HCT116 (cell line): ENCODE measurements at regions not wholly inside any gene's neighbourhood (a gene's known extent, or its start where the extent isn't known, plus 50 kb on each side); places are given as distances from the start of the nearest gene placed in this dataset.

ENCODE experiments used
- ATAC-seq: fragments of 200-7000 bp; cut with Tn5 transposase; 2 replicates; pipeline ENCODE4 v1.9.1; 2020; ENCODE audit warnings: mild to moderate bottlenecking, moderate library complexity
- BruUV-seq: library from RNA; stranded (reverse); fragments of 400-500 nt; replicated peaks from 2 replicates; lab custom pipeline; 2021; lab: Mats Ljungman, UMichigan
- CTCF ChIA-PET: fragments of 300-600 bp; sonication (Branson Sonifier 250); formaldehyde crosslinking; loops from one replicate; lab custom pipeline; 2021; ENCODE audit warnings: antibody characterized with exemption; lab: Charles Lee
- POLR2A ChIA-PET: fragments of 300-600, 350-600 bp; sonication (Branson Sonifier 250); formaldehyde crosslinking; loops from one replicate; lab custom pipeline; 2021; ENCODE audit warnings: antibody characterized with exemption; lab: Charles Lee
- RAD21 ChIA-PET, 2 experiments: fragments of 300-600 bp; sonication (Branson Sonifier 250); formaldehyde crosslinking; loops; one replicate each; lab custom pipeline; 2023; ENCODE audit warnings: low total read pairs in 2 of 2; ENCODE audit not compliant: uncharacterized antibody in 2 of 2, unreplicated experiment in 2 of 2, low non-redundant PET in 1 of 2; lab: Charles Lee
- DNase-seq: peaks from one replicate; pipeline ENCODE4 v3.0.0-alpha.2; 2010; ENCODE audit warnings: low read depth, low spot score
- H2AFZ ChIP-seq: fragments of 200-600 bp; shearing (Covaris generic), sonication (generic); 2 replicates; pipeline ENCODE4 v1.6.1; 2017; ENCODE audit warnings: low read depth, mixed run types, mixed read lengths, antibody characterized with exemption, low read length; ENCODE audit not compliant: poor library complexity, severe bottlenecking
- H3K27ac ChIP-seq: 2 replicates; pipeline ENCODE4 v1.5.1; 2012; ENCODE audit warnings: low read depth, low read length
- H3K27me3 ChIP-seq: fragments of 200-600 bp; sonication (generic); 2 replicates; pipeline ENCODE4 v1.6.1; 2016; ENCODE audit warnings: mixed run types, low read length, mixed read lengths; ENCODE audit not compliant: insufficient read depth
- H3K36me3 ChIP-seq, 2 experiments: fragments of 200-500 bp in 1 of 2; fragments of 200-600 bp in 1 of 2; sonication (Bioruptor generic) in 1 of 2; sonication (generic) in 1 of 2; 2 replicates each; pipeline versions ENCODE4 v1.5.1 to v1.6.1; 2014 to 2016; ENCODE audit warnings: low read length in 2 of 2, inconsistent platforms in 1 of 2, mixed read lengths in 1 of 2, mixed run types in 1 of 2; ENCODE audit not compliant: insufficient read depth in 2 of 2, control insufficient read depth in 1 of 2
- H3K4me1 ChIP-seq, 2 experiments: fragments of 200-600 bp in 1 of 2; sonication (generic) in 1 of 2; 2 replicates each; pipeline versions ENCODE4 v1.5.1 to v1.6.1; 2012 to 2017; ENCODE audit warnings: low read length in 2 of 2, inconsistent platforms in 1 of 2, mild to moderate bottlenecking in 1 of 2, mixed read lengths in 1 of 2, mixed run types in 1 of 2, moderate library complexity in 1 of 2; ENCODE audit not compliant: insufficient read depth in 2 of 2, control insufficient read depth in 1 of 2
- H3K4me2 ChIP-seq: fragments of 200-600 bp; sonication (generic); 2 replicates; pipeline ENCODE4 v1.6.1; 2017; ENCODE audit warnings: mixed run types, low read length, mixed read lengths
- H3K4me3 ChIP-seq, 2 experiments: fragments of 200-600 bp in 1 of 2; sonication (generic) in 1 of 2; replicated peaks in 1 of 2; 2 replicates each; pipeline ENCODE4 v1.5.1; 2011 to 2016; ENCODE audit warnings: low read length in 2 of 2, control low read depth in 1 of 2, low read depth in 1 of 2, mild to moderate bottlenecking in 1 of 2, mixed read lengths in 1 of 2, mixed run types in 1 of 2
- H3K79me2 ChIP-seq: fragments of 200-600 bp; sonication (generic); 2 replicates; pipeline ENCODE4 v1.6.1; 2017; ENCODE audit warnings: mild to moderate bottlenecking, mixed run types, low read length, moderate library complexity, mixed read lengths; ENCODE audit not compliant: insufficient read depth
- H3K9ac ChIP-seq: fragments of 200-600 bp; sonication (generic); 2 replicates; pipeline ENCODE4 v1.6.1; 2016; ENCODE audit warnings: low read length, mixed read lengths
- H3K9me2 ChIP-seq: fragments of 200-600 bp; sonication (generic), shearing (Covaris generic); 2 replicates; pipeline ENCODE4 v1.6.1; 2017; ENCODE audit warnings: mixed run types, mild to moderate bottlenecking, moderate library complexity; ENCODE audit not compliant: insufficient read depth
- H3K9me3 ChIP-seq, 2 experiments: fragments of 200-500 bp in 1 of 2; fragments of 200-600 bp in 1 of 2; sonication (Bioruptor generic) in 1 of 2; sonication (generic) in 1 of 2; 2 replicates each; pipeline ENCODE4 v1.6.1; 2014 to 2017; ENCODE audit warnings: low read length in 2 of 2, mixed read lengths in 2 of 2, inconsistent platforms in 1 of 2, low read depth in 1 of 2, mild to moderate bottlenecking in 1 of 2, mixed run types in 1 of 2, moderate library complexity in 1 of 2; ENCODE audit not compliant: control insufficient read depth in 1 of 2, insufficient read depth in 1 of 2
- H4K20me1 ChIP-seq: fragments of 200-600 bp; sonication (generic), shearing (Covaris generic); 2 replicates; pipeline ENCODE4 v1.6.1; 2017; ENCODE audit warnings: mixed run types, mild to moderate bottlenecking, moderate library complexity; ENCODE audit not compliant: insufficient read depth
- CEBPB ChIP-seq: IDR thresholded peaks from 2 replicates; pipeline ENCODE4 v1.6.1; 2012; ENCODE audit warnings: low read depth
- EZH2 ChIP-seq: fragments of 200-600 bp; sonication (generic); IDR thresholded peaks from 2 replicates; pipeline ENCODE4 v1.6.1; 2017; ENCODE audit warnings: antibody characterized with exemption, mixed run types
- EZH2phosphoT487 ChIP-seq: fragments of 200-600 bp; IDR thresholded peaks from 2 replicates; pipeline ENCODE4 v1.6.1; 2018; ENCODE audit warnings: antibody characterized with exemption, borderline replicate concordance
- JUND ChIP-seq: IDR thresholded peaks from 2 replicates; pipeline ENCODE4 v1.6.1; 2012
- TCF7L2 ChIP-seq: IDR thresholded peaks from 2 replicates; pipeline ENCODE4 v1.7.0; 2011; ENCODE audit warnings: borderline replicate concordance, inconsistent platforms; ENCODE audit not compliant: insufficient read depth, insufficient read length; ENCODE audit errors: extremely low read depth
- YY1 ChIP-seq: IDR thresholded peaks from 2 replicates; pipeline ENCODE4 v1.6.1; 2011; ENCODE audit warnings: low read length, low read depth, moderate library complexity, mild to moderate bottlenecking; ENCODE audit not compliant: insufficient replicate concordance; ENCODE audit errors: extremely low read depth
- ZNF274 ChIP-seq: fragments of 200-500 bp; sonication (Bioruptor generic); IDR thresholded peaks from 2 replicates; pipeline ENCODE4 v1.6.1; 2014; ENCODE audit warnings: mild to moderate bottlenecking, low read depth, low read length, inconsistent platforms
- intact Hi-C: fragments of 100-400 bp; cut with micrococcal nuclease; formaldehyde crosslinking; loops from 2 replicates; pipeline ENCODE4 v1.10.0; 2022
- TF ChIP-seq, protein P1 (sequence below): IDR thresholded peaks from 2 replicates; pipeline ENCODE4 v1.6.1; 2011; ENCODE audit warnings: mild to moderate bottlenecking, low read length, moderate library complexity; ENCODE audit not compliant: insufficient replicate concordance; ENCODE audit errors: extremely low read depth
- TF ChIP-seq, protein P2 (sequence below), 3 experiments: fragments of 200-600 bp in 1 of 3; sonication (generic) in 1 of 3; IDR thresholded peaks in 2 of 3; conservative IDR thresholded peaks in 1 of 3; 2 replicates each; pipeline ENCODE4 v1.5.1; 2012 to 2017; ENCODE audit warnings: low read depth in 2 of 3, low read length in 2 of 3, antibody characterized with exemption in 1 of 3, borderline replicate concordance in 1 of 3, control low read depth in 1 of 3, mild to moderate bottlenecking in 1 of 3, mixed read lengths in 1 of 3, mixed run types in 1 of 3, moderate library complexity in 1 of 3; ENCODE audit not compliant: insufficient read depth in 1 of 3
- TF ChIP-seq, protein P3 (sequence below): IDR thresholded peaks from 2 replicates; pipeline ENCODE4 v1.6.1; 2012

DNA sequence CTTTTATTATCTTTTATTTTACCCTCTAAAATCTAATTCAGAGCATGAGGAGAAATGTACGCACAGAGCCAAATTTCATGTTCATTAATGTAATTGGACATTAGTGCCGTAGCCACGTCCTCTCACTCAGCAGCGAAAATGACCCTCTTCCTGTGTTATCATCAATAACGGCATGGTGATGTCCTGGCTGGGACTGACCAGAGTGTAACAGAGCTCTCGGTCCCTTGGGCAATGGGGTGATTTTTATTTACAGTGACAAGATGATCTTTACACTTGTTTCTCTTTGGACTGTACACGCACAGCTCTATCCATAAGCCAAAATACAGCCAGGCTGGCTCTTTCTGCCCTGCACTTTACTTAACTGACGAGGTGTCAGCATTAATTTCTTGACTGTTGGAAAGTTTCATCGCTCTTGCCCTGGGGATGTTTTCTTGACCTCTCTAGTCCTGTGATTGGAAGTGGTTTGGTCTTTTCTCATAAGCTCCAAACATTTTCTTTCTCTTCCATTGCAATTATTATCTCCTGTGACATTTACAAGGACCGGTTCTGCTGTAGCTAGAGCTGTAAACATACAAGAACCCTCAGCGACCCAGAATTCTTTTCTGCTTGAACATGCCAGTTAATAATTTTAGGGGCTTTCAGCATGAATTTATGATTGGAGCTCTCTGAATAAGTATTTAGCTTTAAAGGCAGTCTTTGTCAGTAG, 308.0 kb upstream of the PIK3C3 start:
- TF ChIP-seq, protein P1, sequence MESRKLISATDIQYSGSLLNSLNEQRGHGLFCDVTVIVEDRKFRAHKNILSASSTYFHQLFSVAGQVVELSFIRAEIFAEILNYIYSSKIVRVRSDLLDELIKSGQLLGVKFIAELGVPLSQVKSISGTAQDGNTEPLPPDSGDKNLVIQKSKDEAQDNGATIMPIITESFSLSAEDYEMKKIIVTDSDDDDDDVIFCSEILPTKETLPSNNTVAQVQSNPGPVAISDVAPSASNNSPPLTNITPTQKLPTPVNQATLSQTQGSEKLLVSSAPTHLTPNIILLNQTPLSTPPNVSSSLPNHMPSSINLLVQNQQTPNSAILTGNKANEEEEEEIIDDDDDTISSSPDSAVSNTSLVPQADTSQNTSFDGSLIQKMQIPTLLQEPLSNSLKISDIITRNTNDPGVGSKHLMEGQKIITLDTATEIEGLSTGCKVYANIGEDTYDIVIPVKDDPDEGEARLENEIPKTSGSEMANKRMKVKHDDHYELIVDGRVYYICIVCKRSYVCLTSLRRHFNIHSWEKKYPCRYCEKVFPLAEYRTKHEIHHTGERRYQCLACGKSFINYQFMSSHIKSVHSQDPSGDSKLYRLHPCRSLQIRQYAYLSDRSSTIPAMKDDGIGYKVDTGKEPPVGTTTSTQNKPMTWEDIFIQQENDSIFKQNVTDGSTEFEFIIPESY, result no peak
- H3K4me1 ChIP-seq, result no peaks in the 10 kb centered on the region
- no peaks in the 10 kb centered on the region for H4K20me1 ChIP-seq
- intact Hi-C loops, result no loop called here
- no peak overlapping the region for H3K9ac ChIP-seq
- no peaks in the 10 kb centered on the region for H3K36me3 ChIP-seq
- no peaks in the 10 kb centered on the region for H3K27me3 ChIP-seq
- POLR2A ChIA-PET, result no interaction called here
- no peaks in the 10 kb centered on the region for H3K79me2 ChIP-seq
- H3K9me3 ChIP-seq, result peaks cover 13 to 20% of the 10 kb centered on the region in 2 experiments; a peak in 2 of 4 replicates
- no peak overlapping the region for H2AFZ ChIP-seq
- no peaks in the 10 kb centered on the region for H3K9me2 ChIP-seq
- ATAC-seq (no peak), DNase-seq (no peak)
- H3K4me2 ChIP-seq, result no peak overlapping the region
- BruUV-seq, result no TSS peak
- H3K4me3 ChIP-seq, result no peak overlapping the region
- RAD21 ChIA-PET, result no interaction called here
- no peak overlapping the region for H3K27ac ChIP-seq
- CTCF ChIA-PET, result no interaction called here

DNA sequence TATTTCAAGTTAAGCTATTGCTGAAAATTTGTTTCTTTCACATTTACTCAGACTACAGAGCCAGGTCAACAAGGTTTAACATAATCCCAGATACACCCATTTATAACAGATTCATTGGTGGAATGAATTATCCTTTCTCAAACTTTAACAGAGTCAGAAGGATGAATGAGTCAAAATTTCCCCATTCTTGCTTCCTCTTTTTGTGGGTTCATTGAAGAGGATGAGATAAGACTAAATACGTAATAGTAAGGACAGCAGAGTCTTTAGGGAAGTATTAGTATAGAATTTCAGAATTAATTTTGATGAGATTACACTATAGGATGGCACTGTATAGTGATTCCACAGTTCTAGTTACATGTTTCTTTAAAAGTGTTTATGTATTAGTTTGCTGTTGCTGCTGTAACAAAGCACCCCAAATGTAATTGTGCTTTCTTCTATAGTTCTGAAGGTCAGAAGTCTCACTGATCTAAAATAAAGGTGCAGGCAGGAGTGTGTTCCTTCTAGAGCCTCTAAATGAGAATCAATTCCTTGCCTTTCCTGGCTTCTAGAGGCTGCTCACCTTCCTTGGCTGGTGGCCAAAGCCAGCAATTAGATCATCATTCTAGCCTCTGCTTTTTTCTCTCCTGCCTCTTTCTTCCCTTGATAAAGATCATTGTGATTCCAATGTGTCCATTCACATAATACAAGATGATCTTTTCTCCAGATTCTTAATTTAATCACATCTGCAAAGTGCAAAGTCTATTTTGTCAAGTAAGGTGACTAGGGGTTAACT, 309.3 kb upstream of the PIK3C3 start:
- no peak for ATAC-seq
- no peaks in the 10 kb centered on the region for H3K27me3 ChIP-seq
- H3K79me2 ChIP-seq, result no peaks in the 10 kb centered on the region
- no peaks in the 10 kb centered on the region for H3K36me3 ChIP-seq
- H4K20me1 ChIP-seq, result no peaks in the 10 kb centered on the region
- no peaks in the 10 kb centered on the region for H3K9me2 ChIP-seq
- intact Hi-C loops, result no loop called here
- no peak overlapping the region for H3K9ac ChIP-seq
- CTCF ChIA-PET, result no interaction called here
- DNase-seq, result no peak
- H3K27ac ChIP-seq, result no peak overlapping the region
- no peak overlapping the region for H3K4me2 ChIP-seq
- H3K4me1 ChIP-seq, result no peaks in the 10 kb centered on the region
- H3K9me3 ChIP-seq, result peaks cover 13 to 21% of the 10 kb centered on the region in 2 experiments; a peak in 2 of 4 replicates
- POLR2A ChIA-PET, result no interaction called here
- H2AFZ ChIP-seq, result no peak overlapping the region
- RAD21 ChIA-PET, result no interaction called here
- BruUV-seq, result no TSS peak
- TF ChIP-seq, protein P2, sequence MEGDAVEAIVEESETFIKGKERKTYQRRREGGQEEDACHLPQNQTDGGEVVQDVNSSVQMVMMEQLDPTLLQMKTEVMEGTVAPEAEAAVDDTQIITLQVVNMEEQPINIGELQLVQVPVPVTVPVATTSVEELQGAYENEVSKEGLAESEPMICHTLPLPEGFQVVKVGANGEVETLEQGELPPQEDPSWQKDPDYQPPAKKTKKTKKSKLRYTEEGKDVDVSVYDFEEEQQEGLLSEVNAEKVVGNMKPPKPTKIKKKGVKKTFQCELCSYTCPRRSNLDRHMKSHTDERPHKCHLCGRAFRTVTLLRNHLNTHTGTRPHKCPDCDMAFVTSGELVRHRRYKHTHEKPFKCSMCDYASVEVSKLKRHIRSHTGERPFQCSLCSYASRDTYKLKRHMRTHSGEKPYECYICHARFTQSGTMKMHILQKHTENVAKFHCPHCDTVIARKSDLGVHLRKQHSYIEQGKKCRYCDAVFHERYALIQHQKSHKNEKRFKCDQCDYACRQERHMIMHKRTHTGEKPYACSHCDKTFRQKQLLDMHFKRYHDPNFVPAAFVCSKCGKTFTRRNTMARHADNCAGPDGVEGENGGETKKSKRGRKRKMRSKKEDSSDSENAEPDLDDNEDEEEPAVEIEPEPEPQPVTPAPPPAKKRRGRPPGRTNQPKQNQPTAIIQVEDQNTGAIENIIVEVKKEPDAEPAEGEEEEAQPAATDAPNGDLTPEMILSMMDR (IDR thresholded peaks at IDR 0.05 in 2 of 3, conservative IDR thresholded peaks at IDR 0.05 in 1 of 3; ENCODE audit: borderline replicate concordance in 1 of 3, insufficient read depth in 1 of 3, low read depth in 2 of 3, low read length in 2 of 3), result no peak
- TF ChIP-seq YY1 (no peak), CEBPB (no peak), ZNF274 (no peak), EZH2phosphoT487 (no peak), TCF7L2 (no peak), EZH2 (no peak), JUND (no peak)
- TF ChIP-seq, protein P3, sequence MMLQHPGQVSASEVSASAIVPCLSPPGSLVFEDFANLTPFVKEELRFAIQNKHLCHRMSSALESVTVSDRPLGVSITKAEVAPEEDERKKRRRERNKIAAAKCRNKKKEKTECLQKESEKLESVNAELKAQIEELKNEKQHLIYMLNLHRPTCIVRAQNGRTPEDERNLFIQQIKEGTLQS, result no peak
- no peak overlapping the region for H3K4me3 ChIP-seq
